GM20000 (cell line): ENCODE measurements at regions not wholly inside any gene's neighbourhood (a gene's known extent, or its start where the extent isn't known, plus 50 kb on each side); places are given as distances from the start of the nearest gene placed in this dataset.
"Not testable (repeated sequence)": the region's sequence is repeated elsewhere in the genome, so short reads cannot be mapped to it uniquely, and the experiment has no call there.

Source experiments
- DNase-seq: peaks from one replicate; pipeline ENCODE4 v3.0.0; 2012; ENCODE audit warnings: low spot score
- CTCF ChIP-seq: IDR thresholded peaks from 2 replicates; pipeline ENCODE4 v1.5.1; 2012; ENCODE audit warnings: mild to moderate bottlenecking, control low read depth; ENCODE audit errors: extremely low read depth, missing control alignments

GRCh38 chr1:191414981-191415640 lies 743.2 kb upstream of the RGS18 start:
- no peak for TF ChIP-seq CTCF
- no peak for DNase-seq

- no peak for TF ChIP-seq CTCF
- DNase-seq: no peak
Observed at GRCh38 chr1:191419842-191420241, 738.4 kb upstream of the RGS18 start.

GRCh38 chr1:191427593-191427992 lies 730.7 kb upstream of the RGS18 start:
- no peak for TF ChIP-seq CTCF
- DNase-seq: no peak

- no peak for TF ChIP-seq CTCF
- no peak for DNase-seq
Observed at GRCh38 chr1:191432817-191433216, 725.4 kb upstream of the RGS18 start.

- no peak for TF ChIP-seq CTCF
Observed at GRCh38 chr1:191438979-191439378, 719.3 kb upstream of the RGS18 start.

GRCh38 chr1:191448279-191448678 lies 710.0 kb upstream of the RGS18 start:
- DNase-seq: not testable (repeated sequence)

More at GRCh38 chr1:191438979-191439378, 719.3 kb upstream of the RGS18 start:
- DNase-seq: no peak

- no peak for DNase-seq
- TF ChIP-seq CTCF: no peak
Observed at GRCh38 chr1:191452586-191452985, 705.7 kb upstream of the RGS18 start.

- DNase-seq: no peak
Observed at GRCh38 chr1:191453487-191453886, 704.8 kb upstream of the RGS18 start.

More at GRCh38 chr1:191453487-191453886, 704.8 kb upstream of the RGS18 start:
- TF ChIP-seq CTCF: no peak
